ENCODE measurements at regions not wholly inside any gene's neighbourhood (a gene's known extent, or its start where the extent isn't known, plus 50 kb on each side); places are given as distances from the start of the nearest gene placed in this dataset.

- no peak overlapping the region for H3K4ac ChIP-seq (ENCODE audit: low read depth, low read length)
- BruUV-seq (replicated peaks), result no TSS peak
- no peak overlapping the region for H2BK15ac ChIP-seq (ENCODE audit: low read depth, low read length)
- H3K56ac ChIP-seq (ENCODE audit: extremely low read depth, insufficient read depth, low read length), result no peak overlapping the region
- POLR2A ChIA-PET (ENCODE audit: unreplicated experiment), result no interaction called here
- H2BK120ac ChIP-seq (ENCODE audit: low read depth, low read length), result no peak overlapping the region
- no peaks in the 10 kb centered on the region; the same call in 1 of the 2 replicates for H3K27me3 ChIP-seq (ENCODE audit: control insufficient read depth, insufficient read depth, low read length)
- TF ChIP-seq RFX5 (IDR thresholded peaks at IDR 0.05; ENCODE audit: low read depth, low read length), result no peak
- no peak for TF ChIP-seq CEBPB (IDR thresholded peaks at IDR 0.05; ENCODE audit: low read depth, low read length)
- no peak for TF ChIP-seq MAFK (IDR thresholded peaks at IDR 0.05; ENCODE audit: low read depth, low read length)
- TF ChIP-seq ELK1 (IDR thresholded peaks at IDR 0.05; ENCODE audit: borderline replicate concordance, low read depth, low read length), result no peak
- no peak for TF ChIP-seq POLR2A (IDR thresholded peaks at IDR 0.05; ENCODE audit: low read depth, low read length)
- TF ChIP-seq, protein P1, sequence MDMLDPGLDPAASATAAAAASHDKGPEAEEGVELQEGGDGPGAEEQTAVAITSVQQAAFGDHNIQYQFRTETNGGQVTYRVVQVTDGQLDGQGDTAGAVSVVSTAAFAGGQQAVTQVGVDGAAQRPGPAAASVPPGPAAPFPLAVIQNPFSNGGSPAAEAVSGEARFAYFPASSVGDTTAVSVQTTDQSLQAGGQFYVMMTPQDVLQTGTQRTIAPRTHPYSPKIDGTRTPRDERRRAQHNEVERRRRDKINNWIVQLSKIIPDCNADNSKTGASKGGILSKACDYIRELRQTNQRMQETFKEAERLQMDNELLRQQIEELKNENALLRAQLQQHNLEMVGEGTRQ (IDR thresholded peaks at IDR 0.05; ENCODE audit: low read depth, low read length), result no peak
- no peak for TF ChIP-seq MAZ (IDR thresholded peaks at IDR 0.05; ENCODE audit: borderline replicate concordance, low read depth, low read length)
- no peak for TF ChIP-seq CTCF (conservative IDR thresholded peaks at IDR 0.05; ENCODE audit: low read depth, low read length)
- no peak for TF ChIP-seq NFE2L2 (IDR thresholded peaks at IDR 0.05; ENCODE audit: low read depth, low read length)
- TF ChIP-seq BHLHE40 (IDR thresholded peaks at IDR 0.05; ENCODE audit: low read depth, low read length), result no peak
- no peak for TF ChIP-seq RAD21 (IDR thresholded peaks at IDR 0.05; ENCODE audit: low read length)
- TF ChIP-seq MXI1 (IDR thresholded peaks at IDR 0.05; ENCODE audit: borderline replicate concordance, low read depth, low read length), result no peak
- TF ChIP-seq CHD1 (IDR thresholded peaks at IDR 0.05; ENCODE audit: low read depth, low read length), result no peak
- TF ChIP-seq SMC3 (IDR thresholded peaks at IDR 0.05; ENCODE audit: low read depth, low read length), result no peak
- TF ChIP-seq FOS (IDR thresholded peaks at IDR 0.05; ENCODE audit: low read depth, low read length), result no peak
- in situ Hi-C loops (cut with MboI; ENCODE audit: low sequenced_read_pairs), result no loop called here
- intact Hi-C loops (cut with micrococcal nuclease), result no loop called here
- no peak overlapping the region for H2BK20ac ChIP-seq (ENCODE audit: low read depth, low read length)
- no peak overlapping the region for H3K27ac ChIP-seq (ENCODE audit: insufficient read depth, low read length)
- no peak overlapping the region for H4K8ac ChIP-seq (ENCODE audit: low read depth in 2 of 2, low read length in 2 of 2)
- no peak overlapping the region for H3K14ac ChIP-seq (replicated peaks; ENCODE audit: low read depth, low read length)
- H4K20me1 ChIP-seq (ENCODE audit: insufficient read depth, low read length), result no peaks in the 10 kb centered on the region
- no peak overlapping the region for H3K4me3 ChIP-seq (ENCODE audit: insufficient read depth, low read depth, low read length)
- no peaks in the 10 kb centered on the region for H3K79me1 ChIP-seq (ENCODE audit: low read depth in 1 of 2, low read length in 2 of 2)
- H2AK5ac ChIP-seq (ENCODE audit: low read depth, low read length), result no peak overlapping the region
- 83% methylated on average over 1 of the region's 3 CpGs; no CpG with 5 or more reads in 1 of the 2 experiments for WGBS, 2 experiments (ENCODE audit: extremely low coverage in 2 of 2, insufficient read length in 1 of 2)
- H4K91ac ChIP-seq (ENCODE audit: insufficient read depth, low read depth, low read length), result no peak overlapping the region
- H3K9me1 ChIP-seq (ENCODE audit: insufficient read depth, low read length), result no peaks in the 10 kb centered on the region
- H3K23ac ChIP-seq (ENCODE audit: low read depth, low read length), result no peak overlapping the region
- DNase-seq (no peak), ATAC-seq (ENCODE audit: low read depth) (no peak)
- no peaks in the 10 kb centered on the region for H3K9me3 ChIP-seq (ENCODE audit: control insufficient read depth, insufficient read depth, low read length)
- no peak overlapping the region for H4K5ac ChIP-seq (ENCODE audit: low read depth, low read length)
- no peak overlapping the region for H3K18ac ChIP-seq (ENCODE audit: low read depth, low read length)
- no peak overlapping the region for H3K4me2 ChIP-seq (ENCODE audit: low read depth, low read length)
- no peak overlapping the region for H2BK5ac ChIP-seq (ENCODE audit: low read depth, low read length, poor library complexity, severe bottlenecking)
- H2AFZ ChIP-seq (replicated peaks; ENCODE audit: low read length, poor library complexity), result no peak overlapping the region
- no peaks in the 10 kb centered on the region for H3K4me1 ChIP-seq (ENCODE audit: control insufficient read depth, insufficient read depth, low read length)
- H3K9ac ChIP-seq (ENCODE audit: low read depth, low read length), result no peak overlapping the region
- H2AK9ac ChIP-seq (replicated peaks; ENCODE audit: low read depth, low read length, poor library complexity), result no peak overlapping the region
- CTCF ChIA-PET, result no interaction called here
- dilution Hi-C loops (cut with HindIII; ENCODE audit: low sequenced_read_pairs, unreplicated experiment), result no loop called here
- H3K36me3 ChIP-seq (ENCODE audit: control insufficient read depth, insufficient read depth, low read length), result no peaks in the 10 kb centered on the region
These were observed 99.8 kb upstream of the ETV3 start for GRCh38 chr1:157237981-157238380.
